Transverse colon (tissue), 3 donors: ENCODE measurements at regions not wholly inside any gene's neighbourhood (a gene's known extent, or its start where the extent isn't known, plus 50 kb on each side); places are given as distances from the start of the nearest gene placed in this dataset.

ENCODE experiments used
- CTCF ChIP-seq, 5 experiments: fragments of 200-600 bp in 3 of 5; fragments of 450-650 bp in 2 of 5; sonication (generic) in 3 of 5; IDR thresholded peaks; 1 replicate in 2 of 5; 2 replicates in 3 of 5; pipeline ENCODE4 v1.5.1; 2016 to 2017; ENCODE audit warnings: antibody characterized with exemption in 5 of 5, inconsistent platforms in 3 of 5, mild to moderate bottlenecking in 2 of 5, moderate library complexity in 1 of 5
- EP300 ChIP-seq: sonication (generic); formaldehyde crosslinking; IDR thresholded peaks from one replicate; pipeline ENCODE4 v1.6.1; 2017; ENCODE audit warnings: antibody characterized with exemption, low read depth
- POLR2A ChIP-seq: fragments of 450-650 bp; IDR thresholded peaks from one replicate; pipeline ENCODE4 v1.6.1; 2016; ENCODE audit warnings: antibody characterized with exemption, mild to moderate bottlenecking, moderate library complexity

- TF ChIP-seq EP300 (no peak), CTCF (IDR thresholded peaks at IDR 0.05) (no peak), POLR2A (no peak)
Measured at GRCh38 chr7:27397503-27397902, 154.9 kb downstream of the EVX1 start.
